GM12878 (cell line): ENCODE measurements at regions not wholly inside any gene's neighbourhood (a gene's known extent, or its start where the extent isn't known, plus 50 kb on each side); places are given as distances from the start of the nearest gene placed in this dataset.

Experiments
- BHLHE40 ChIP-seq, 2 experiments: fragments of 450-650 bp in 1 of 2; IDR thresholded peaks; 2 replicates each; pipeline ENCODE4 v1.6.1; 2011 to 2017; ENCODE audit warnings: low read depth in 2 of 2, borderline replicate concordance in 1 of 2, improper control_type of control experiment in 1 of 2, low read length in 1 of 2, mild to moderate bottlenecking in 1 of 2
- CTCF ChIP-seq, 3 experiments: IDR thresholded peaks in 2 of 3; conservative IDR thresholded peaks in 1 of 3; 2 replicates each; pipeline ENCODE4 v1.5.1; 2011; ENCODE audit warnings: low read depth in 3 of 3, low read length in 3 of 3, mild to moderate bottlenecking in 3 of 3, control low read depth in 2 of 3, moderate library complexity in 2 of 3, inconsistent platforms in 1 of 3, mixed read lengths in 1 of 3; ENCODE audit not compliant: control insufficient read depth in 2 of 3, insufficient read depth in 1 of 3; ENCODE audit errors: extremely low read depth in 1 of 3
- FOXM1 ChIP-seq: IDR thresholded peaks from 2 replicates; pipeline ENCODE4 v1.6.1; 2012; ENCODE audit warnings: low read depth, mild to moderate bottlenecking, inconsistent platforms, low read length, moderate library complexity
- LARP7 ChIP-seq: fragments of 450-650 bp; IDR thresholded peaks from 2 replicates; pipeline ENCODE4 v1.6.1; 2017; ENCODE audit warnings: mild to moderate bottlenecking
- MTA2 ChIP-seq: fragments of 450-650 bp; IDR thresholded peaks from 2 replicates; pipeline ENCODE4 v1.6.1; 2016; ENCODE audit warnings: low read depth, mild to moderate bottlenecking, moderate library complexity
- NFXL1 ChIP-seq: fragments of 450-650 bp; IDR thresholded peaks from 2 replicates; pipeline ENCODE4 v1.6.1; 2017; ENCODE audit warnings: antibody characterized with exemption, mild to moderate bottlenecking, borderline replicate concordance
- POLR2A ChIP-seq: IDR thresholded peaks from 2 replicates; pipeline ENCODE4 v1.6.1; 2011; ENCODE audit warnings: low read depth, mild to moderate bottlenecking, low read length
- POLR2AphosphoS5 ChIP-seq: IDR thresholded peaks from 2 replicates; pipeline ENCODE4 v1.6.1; 2011; ENCODE audit warnings: mild to moderate bottlenecking, low read length, inconsistent platforms
- REST ChIP-seq: IDR thresholded peaks from 2 replicates; pipeline ENCODE4 v1.6.1; 2012; ENCODE audit warnings: mild to moderate bottlenecking, low read depth, low read length
- ZNF24 ChIP-seq: fragments of 450-650 bp; IDR thresholded peaks from 2 replicates; pipeline ENCODE4 v1.6.1; 2017; ENCODE audit warnings: antibody characterized with exemption, mild to moderate bottlenecking
- TF ChIP-seq, protein P1 (sequence below): IDR thresholded peaks from 2 replicates; pipeline ENCODE4 v1.6.1; 2012; ENCODE audit warnings: low read depth, low read length, improper control_type of control experiment

GRCh38 chr5:54649041-54649504 lies 131.5 kb downstream of the SNX18 start:
- TF ChIP-seq POLR2A (no peak), REST (no peak), MTA2 (no peak), BHLHE40 (IDR thresholded peaks at IDR 0.05; ENCODE audit: borderline replicate concordance in 1 of 2, low read depth in 2 of 2, low read length in 1 of 2) (no peak), CTCF (IDR thresholded peaks at IDR 0.05 in 2 of 3, conservative IDR thresholded peaks at IDR 0.05 in 1 of 3; ENCODE audit: control insufficient read depth in 2 of 3, extremely low read depth in 1 of 3, insufficient read depth in 1 of 3, low read depth in 3 of 3, low read length in 3 of 3) (no peak), LARP7 (no peak), ZNF24 (no peak), NFXL1 (no peak), POLR2AphosphoS5 (no peak), FOXM1 (no peak)
- TF ChIP-seq, protein P1, sequence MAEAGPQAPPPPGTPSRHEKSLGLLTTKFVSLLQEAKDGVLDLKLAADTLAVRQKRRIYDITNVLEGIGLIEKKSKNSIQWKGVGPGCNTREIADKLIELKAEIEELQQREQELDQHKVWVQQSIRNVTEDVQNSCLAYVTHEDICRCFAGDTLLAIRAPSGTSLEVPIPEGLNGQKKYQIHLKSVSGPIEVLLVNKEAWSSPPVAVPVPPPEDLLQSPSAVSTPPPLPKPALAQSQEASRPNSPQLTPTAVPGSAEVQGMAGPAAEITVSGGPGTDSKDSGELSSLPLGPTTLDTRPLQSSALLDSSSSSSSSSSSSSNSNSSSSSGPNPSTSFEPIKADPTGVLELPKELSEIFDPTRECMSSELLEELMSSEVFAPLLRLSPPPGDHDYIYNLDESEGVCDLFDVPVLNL: no peak
